K562 (cell line): ENCODE measurements at regions not wholly inside any gene's neighbourhood (a gene's known extent, or its start where the extent isn't known, plus 50 kb on each side); places are given as distances from the start of the nearest gene placed in this dataset.

Experiments used
- ATAC-seq: fragments of 200-7000 bp; cut with Tn5 transposase; 3 replicates; pipeline ENCODE4 v1.9.1; 2020; ENCODE audit warnings: moderate library complexity
- BruUV-seq: library from RNA; stranded (reverse); fragments of 400-500 nt; replicated peaks from 2 replicates; lab custom pipeline; 2021; lab: Mats Ljungman, UMichigan
- CTCF ChIA-PET: fragments of 300-600 bp; formaldehyde crosslinking; extraction: SDS; loops from one replicate; lab custom pipeline; 2021; ENCODE audit warnings: low intra/inter-chr PET ratio; lab: Yijun Ruan, JAX
- POLR2A ChIA-PET: fragments of 300-600, 350-650 bp; sonication (Branson Sonifier 250); formaldehyde crosslinking; extraction: SDS; loops from one replicate; lab custom pipeline; 2021; ENCODE audit warnings: antibody characterized with exemption, inconsistent platforms; lab: Yijun Ruan, JAX
- DNase-seq, 4 experiments: peaks; one replicate each; pipeline versions ENCODE4 v3.0.0 to v3.0.0-alpha.2; 2011 to 2018; ENCODE audit warnings: low spot score in 3 of 4, mixed read lengths in 3 of 4; ENCODE audit errors: extremely low read depth in 1 of 4
- FAIRE-seq: peaks from 2 replicates; lab custom pipeline; 2011; peaks lifted over from hg19 to GRCh38; lab: Jason Lieb, UNC
- H2AFZ ChIP-seq: 2 replicates; pipeline ENCODE4 v1.6.0; 2011; ENCODE audit warnings: low read depth, low read length, control low read depth, inconsistent platforms
- H3K27ac ChIP-seq: fragments of 200-600 bp; 3 replicates; pipeline ENCODE4 v1.8.0; 2011; ENCODE audit warnings: low read depth, mild to moderate bottlenecking, control low read depth, inconsistent platforms, low read length, moderate library complexity, mixed read lengths; ENCODE audit errors: extremely low read depth
- H3K27me3 ChIP-seq, 2 experiments: fragments of 300-600 bp in 1 of 2; 2 replicates in 1 of 2; 3 replicates in 1 of 2; pipeline versions ENCODE4 v1.6.0 to v1.8.0; 2011; ENCODE audit warnings: inconsistent platforms in 2 of 2, low read length in 2 of 2, mild to moderate bottlenecking in 1 of 2, mixed read lengths in 1 of 2, moderate library complexity in 1 of 2; ENCODE audit not compliant: control insufficient read depth in 2 of 2, insufficient read depth in 2 of 2
- H3K36me3 ChIP-seq: fragments of 300-600 bp; 3 replicates; pipeline ENCODE4 v1.8.0; 2011; ENCODE audit warnings: mild to moderate bottlenecking, low read length, inconsistent platforms; ENCODE audit not compliant: control insufficient read depth, insufficient read depth
- H3K4me1 ChIP-seq, 2 experiments: fragments of 200-600 bp in 1 of 2; replicated peaks in 1 of 2; 2 replicates in 1 of 2; 3 replicates in 1 of 2; pipeline versions ENCODE4 v1.5.1 to v1.8.0; 2011; ENCODE audit warnings: inconsistent platforms in 2 of 2, low read length in 2 of 2, mild to moderate bottlenecking in 1 of 2, mixed read lengths in 1 of 2, moderate library complexity in 1 of 2; ENCODE audit not compliant: control insufficient read depth in 2 of 2, insufficient read depth in 2 of 2
- H3K4me2 ChIP-seq: 2 replicates; pipeline ENCODE4 v1.6.1; 2011; ENCODE audit warnings: low read length, control low read depth, inconsistent platforms, mixed read lengths; ENCODE audit not compliant: insufficient read depth
- H3K4me3 ChIP-seq: fragments of 200-600 bp; sonication (generic), shearing (Covaris generic); 2 replicates; pipeline ENCODE4 v1.5.1; 2016; ENCODE audit warnings: control low read depth, inconsistent platforms
- H3K79me2 ChIP-seq: fragments of 200-600 bp; 3 replicates; pipeline ENCODE4 v1.8.0; 2011; ENCODE audit warnings: low read length, inconsistent platforms; ENCODE audit not compliant: control insufficient read depth, insufficient read depth
- H3K9ac ChIP-seq, 2 experiments: 2 replicates each; pipeline versions ENCODE4 v1.6.0 to v1.6.1; 2011; ENCODE audit warnings: low read depth in 2 of 2, low read length in 2 of 2, control low read depth in 1 of 2, inconsistent platforms in 1 of 2, mild to moderate bottlenecking in 1 of 2, mixed read lengths in 1 of 2; ENCODE audit not compliant: insufficient read depth in 1 of 2
- H3K9me1 ChIP-seq: one replicate; pipeline ENCODE4 v1.6.0; 2011; ENCODE audit warnings: inconsistent platforms, mild to moderate bottlenecking, low read length, moderate library complexity; ENCODE audit not compliant: control insufficient read depth, insufficient read depth
- H3K9me3 ChIP-seq: replicated peaks from 2 replicates; pipeline ENCODE4 v1.5.1; 2011; ENCODE audit warnings: low read depth, low read length, inconsistent platforms; ENCODE audit not compliant: control insufficient read depth, insufficient read depth
- H4K20me1 ChIP-seq: replicated peaks from 2 replicates; pipeline ENCODE4 v1.6.1; 2011; ENCODE audit warnings: low read length, inconsistent platforms, mixed read lengths; ENCODE audit not compliant: control insufficient read depth, insufficient read depth
- MAZ ChIP-seq, 2 experiments: fragments of 450-650 bp in 1 of 2; sonication (generic) in 1 of 2; formaldehyde crosslinking; IDR thresholded peaks in 1 of 2; conservative IDR thresholded peaks in 1 of 2; 2 replicates each; pipeline versions ENCODE4 v1.4.0 to v1.5.0; 2020; ENCODE audit warnings: mild to moderate bottlenecking in 1 of 2, missing genetic modification reagents in 1 of 2
- RCOR1 ChIP-seq, 2 experiments: IDR thresholded peaks; 2 replicates each; pipeline ENCODE4 v1.6.1; 2012; ENCODE audit warnings: low read depth in 2 of 2, low read length in 2 of 2, borderline replicate concordance in 1 of 2, improper control_type of control experiment in 1 of 2
- RUNX1 ChIP-seq: sonication (generic); IDR thresholded peaks from 2 replicates; pipeline ENCODE4 v1.6.1; 2016; ENCODE audit warnings: antibody characterized with exemption, low read depth
- TRIM24 ChIP-seq, 2 experiments: fragments of 450-650 bp; IDR thresholded peaks; 2 replicates each; pipeline ENCODE4 v1.6.1; 2016
- ZNF217 ChIP-seq: sonication (generic); formaldehyde crosslinking; IDR thresholded peaks from 2 replicates; pipeline ENCODE4 v1.8.0; 2022; ENCODE audit warnings: mild to moderate bottlenecking, missing genetic modification reagents
- ZNF764 ChIP-seq: fragments of 250-450 bp; sonication (Bioruptor Pico); IDR thresholded peaks from 2 replicates; pipeline ENCODE4 v1.4.0; 2020; ENCODE audit warnings: low read depth, mild to moderate bottlenecking, moderate library complexity
- WGBS: fragments of 100-300 bp; shearing (Covaris generic); methylation state at CpG from one replicate; pipeline ENCODE4 v1.1.6; 2016; ENCODE audit warnings: low coverage, mixed read lengths; ENCODE audit not compliant: insufficient coverage; ENCODE audit errors: missing lambda C conversion rate; 5-methylcytosine and 5-hydroxymethylcytosine counted together
- in situ Hi-C: fragments of 300-500 bp; cut with MboI; formaldehyde crosslinking; loops from 4 replicates; pipeline ENCODE4 v1.15.0; 2018; ENCODE audit warnings: inconsistent platforms, mixed read lengths
- intact Hi-C: fragments of 100-400 bp; cut with micrococcal nuclease; formaldehyde crosslinking; loops from 2 replicates; pipeline ENCODE4 v1.14.2; 2022
- TF ChIP-seq, protein P1 (sequence below): fragments of 450-650 bp; IDR thresholded peaks from 2 replicates; pipeline ENCODE4 v1.6.1; 2016; ENCODE audit warnings: missing biosample characterization, missing genetic modification characterization
- TF ChIP-seq, protein P2 (sequence below), 2 experiments: fragments of 450-650 bp; conservative IDR thresholded peaks; 2 replicates each; pipeline ENCODE4 v1.6.1; 2017; ENCODE audit warnings: mild to moderate bottlenecking in 2 of 2, moderate library complexity in 2 of 2

DNA sequence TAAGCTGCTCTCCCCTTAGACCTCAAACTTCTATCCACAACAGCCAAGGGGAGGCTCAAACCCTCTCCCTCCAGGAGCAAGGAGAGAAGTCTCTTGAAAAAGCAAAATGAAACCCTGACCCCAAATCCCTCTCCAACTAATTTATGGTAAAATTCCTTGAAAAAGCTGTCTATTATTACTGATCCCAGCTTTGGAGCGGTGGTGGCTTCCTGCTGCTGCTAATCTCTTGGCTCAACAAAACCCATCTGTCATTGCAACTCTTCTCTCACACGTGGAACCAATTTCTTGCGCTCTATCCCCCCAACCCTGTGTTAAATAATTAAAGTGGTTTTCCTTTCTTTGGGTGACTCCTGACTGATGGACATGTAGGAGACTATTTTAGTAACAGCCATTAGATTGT is 64.1 kb upstream of the OXGR1 start:
- POLR2A ChIA-PET: no interaction called here

DNA sequence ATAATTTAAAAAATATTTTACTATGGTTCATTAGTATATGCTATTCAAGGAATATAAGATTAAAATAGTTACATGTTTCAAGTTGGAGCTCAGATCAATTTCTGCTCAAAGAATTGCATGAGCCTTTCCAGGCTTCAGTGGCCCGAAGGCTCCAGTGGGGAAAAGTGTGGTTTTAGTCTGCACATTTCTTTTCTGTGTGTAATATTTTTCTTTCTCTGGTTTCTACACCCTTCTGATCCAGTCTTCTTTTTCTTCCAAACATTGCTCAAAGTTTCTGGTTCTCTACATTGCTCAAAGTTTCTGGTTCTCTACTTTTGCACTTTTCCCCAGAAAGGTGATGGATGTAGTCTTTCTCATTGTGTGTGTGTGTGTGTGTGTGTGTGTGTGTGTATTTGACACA is 64.7 kb upstream of the OXGR1 start:
- in situ Hi-C loops: no loop called here
- POLR2A ChIA-PET: no interaction called here
- WGBS: 0% methylated on average over 1 of the region's 1 CpG
- Histone ChIP-seq H3K9me3 (no peaks in the 10 kb centered on the region), H3K27me3 (no peaks in the 10 kb centered on the region; a peak in 1 of 5 replicates), H3K27ac (no peak overlapping the region), H3K4me2 (no peak overlapping the region), H4K20me1 (no peaks in the 10 kb centered on the region), H3K4me3 (no peak overlapping the region), H3K36me3 (no peaks in the 10 kb centered on the region), H3K9me1 (no peaks in the 10 kb centered on the region), H3K9ac (no peak overlapping the region), H3K4me1 (no peaks in the 10 kb centered on the region), H3K79me2 (no peaks in the 10 kb centered on the region), H2AFZ (no peak overlapping the region)
- FAIRE-seq: no peak
- BruUV-seq: no TSS peak
- CTCF ChIA-PET: no interaction called here
- intact Hi-C loops: no loop called here
- TF ChIP-seq RCOR1 (IDR thresholded peaks at IDR 0.05; ENCODE audit: borderline replicate concordance in 1 of 2, low read depth in 2 of 2, low read length in 2 of 2) (no peak), MAZ (CRISPR knock-in tag; conservative IDR thresholded peaks at IDR 0.05 in 1 of 2, IDR thresholded peaks at IDR 0.05 in 1 of 2) (no peak), RUNX1 (no peak), ZNF764 (CRISPR knock-in tag) (no peak), TRIM24 (IDR thresholded peaks at IDR 0.05) (no peak), ZNF217 (no peak)
- TF ChIP-seq, protein P1, sequence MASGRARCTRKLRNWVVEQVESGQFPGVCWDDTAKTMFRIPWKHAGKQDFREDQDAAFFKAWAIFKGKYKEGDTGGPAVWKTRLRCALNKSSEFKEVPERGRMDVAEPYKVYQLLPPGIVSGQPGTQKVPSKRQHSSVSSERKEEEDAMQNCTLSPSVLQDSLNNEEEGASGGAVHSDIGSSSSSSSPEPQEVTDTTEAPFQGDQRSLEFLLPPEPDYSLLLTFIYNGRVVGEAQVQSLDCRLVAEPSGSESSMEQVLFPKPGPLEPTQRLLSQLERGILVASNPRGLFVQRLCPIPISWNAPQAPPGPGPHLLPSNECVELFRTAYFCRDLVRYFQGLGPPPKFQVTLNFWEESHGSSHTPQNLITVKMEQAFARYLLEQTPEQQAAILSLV (tag): no peak
- TF ChIP-seq, protein P2, sequence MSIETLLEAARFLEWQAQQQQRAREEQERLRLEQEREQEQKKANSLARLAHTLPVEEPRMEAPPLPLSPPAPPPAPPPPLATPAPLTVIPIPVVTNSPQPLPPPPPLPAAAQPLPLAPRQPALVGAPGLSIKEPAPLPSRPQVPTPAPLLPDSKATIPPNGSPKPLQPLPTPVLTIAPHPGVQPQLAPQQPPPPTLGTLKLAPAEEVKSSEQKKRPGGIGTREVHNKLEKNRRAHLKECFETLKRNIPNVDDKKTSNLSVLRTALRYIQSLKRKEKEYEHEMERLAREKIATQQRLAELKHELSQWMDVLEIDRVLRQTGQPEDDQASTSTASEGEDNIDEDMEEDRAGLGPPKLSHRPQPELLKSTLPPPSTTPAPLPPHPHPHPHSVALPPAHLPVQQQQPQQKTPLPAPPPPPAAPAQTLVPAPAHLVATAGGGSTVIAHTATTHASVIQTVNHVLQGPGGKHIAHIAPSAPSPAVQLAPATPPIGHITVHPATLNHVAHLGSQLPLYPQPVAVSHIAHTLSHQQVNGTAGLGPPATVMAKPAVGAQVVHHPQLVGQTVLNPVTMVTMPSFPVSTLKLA (conservative IDR thresholded peaks at IDR 0.05): no peak
- ATAC-seq: no peak
- no peak for DNase-seq

More for the DNA sequence above, 64.1 kb upstream of the OXGR1 start:
- H3K79me2 ChIP-seq: no peaks in the 10 kb centered on the region
- no peak for DNase-seq
- H3K27me3 ChIP-seq: no peaks in the 10 kb centered on the region
- FAIRE-seq: no peak
- CTCF ChIA-PET: no interaction called here
- 0% methylated on average over 3 of the region's 3 CpGs for WGBS
- H3K4me1 ChIP-seq: no peaks in the 10 kb centered on the region
- no peaks in the 10 kb centered on the region for H3K9me3 ChIP-seq
- H3K9ac ChIP-seq: no peak overlapping the region
- no peak overlapping the region for H3K4me3 ChIP-seq
- H3K36me3 ChIP-seq: no peaks in the 10 kb centered on the region
- no TSS peak for BruUV-seq
- no peak for TF ChIP-seq TRIM24 (IDR thresholded peaks at IDR 0.05)
- H2AFZ ChIP-seq: no peak overlapping the region
- no peak for ATAC-seq
- in situ Hi-C loops (no loop called here), intact Hi-C loops (no loop called here)
- H3K4me2 ChIP-seq: no peak overlapping the region
- H3K9me1 ChIP-seq: no peaks in the 10 kb centered on the region
- no peak overlapping the region for H3K27ac ChIP-seq
- H4K20me1 ChIP-seq: no peaks in the 10 kb centered on the region
